Aorta (tissue), 5 donors: ENCODE measurements at regions not wholly inside any gene's neighbourhood (a gene's known extent, or its start where the extent isn't known, plus 50 kb on each side); places are given as distances from the start of the nearest gene placed in this dataset.
A peak's percentile ranks its signal among the peaks of the same experiment; 100 is the strongest.

Experiments used
- ATAC-seq: fragments of 200-7000 bp; cut with Tn5 transposase; one replicate; pipeline ENCODE4 v1.9.1; 2022; ENCODE audit warnings: moderate library complexity; ENCODE audit not compliant: low FRiP score
- DNase-seq, 2 donors: peaks; one replicate each; pipeline ENCODE4 v3.0.0-alpha.2; 2020
- H3K27ac ChIP-seq, 2 donors: one replicate each; pipeline ENCODE4 v1.5.1; 2013; ENCODE audit warnings: low read length in 2 of 2, mild to moderate bottlenecking in 2 of 2, moderate library complexity in 2 of 2, control low read depth in 1 of 2, inconsistent platforms in 1 of 2, low read depth in 1 of 2
- H3K27me3 ChIP-seq, 2 donors: one replicate each; pipeline ENCODE4 v1.6.1; 2013; ENCODE audit warnings: control low read depth in 1 of 2, low read length in 1 of 2, mild to moderate bottlenecking in 1 of 2, moderate library complexity in 1 of 2; ENCODE audit not compliant: insufficient read depth in 2 of 2, control insufficient read depth in 1 of 2
- H3K36me3 ChIP-seq, 2 donors: one replicate each; pipeline ENCODE4 v1.6.1; 2013; ENCODE audit warnings: control low read depth in 1 of 2, low read length in 1 of 2, mild to moderate bottlenecking in 1 of 2; ENCODE audit not compliant: insufficient read depth in 2 of 2, control insufficient read depth in 1 of 2
- H3K4me1 ChIP-seq, 2 donors: one replicate each; pipeline ENCODE4 v1.6.1; 2013; ENCODE audit warnings: low read length in 2 of 2, control low read depth in 1 of 2, mild to moderate bottlenecking in 1 of 2, moderate library complexity in 1 of 2; ENCODE audit not compliant: insufficient read depth in 2 of 2, control insufficient read depth in 1 of 2
- H3K4me3 ChIP-seq, 2 donors: one replicate each; pipeline ENCODE4 v1.5.1; 2013; ENCODE audit warnings: low read length in 2 of 2, control low read depth in 1 of 2, mild to moderate bottlenecking in 1 of 2
- H3K9me3 ChIP-seq: one replicate; pipeline ENCODE4 v1.6.1; 2013; ENCODE audit warnings: mild to moderate bottlenecking, low read length; ENCODE audit not compliant: control insufficient read depth
- WGBS, 2 donors: extraction: QIAGEN DNeasy Blood & Tissue Kit; methylation state at CpG; one replicate each; pipeline ENCODE4 v1.1.7; 2013; 5-methylcytosine and 5-hydroxymethylcytosine counted together
- intact Hi-C, 2 donors: fragments of 100-400 bp; cut with DNase I; formaldehyde crosslinking; loops; one replicate each; pipeline versions ENCODE4 v1.14.2 to v1.15.0; 2022
- donor health status: healthy with polysubstance abuse.
- donor health status: Bipolar disorder and iron deficiency.
- donor health status: DM: no; HTN: no; CAD: no.
- donor health status: DM: no; HTN: no; CAD: no.
- donor health status: DM: yes; HTN: yes; CAD: no.

DNA sequence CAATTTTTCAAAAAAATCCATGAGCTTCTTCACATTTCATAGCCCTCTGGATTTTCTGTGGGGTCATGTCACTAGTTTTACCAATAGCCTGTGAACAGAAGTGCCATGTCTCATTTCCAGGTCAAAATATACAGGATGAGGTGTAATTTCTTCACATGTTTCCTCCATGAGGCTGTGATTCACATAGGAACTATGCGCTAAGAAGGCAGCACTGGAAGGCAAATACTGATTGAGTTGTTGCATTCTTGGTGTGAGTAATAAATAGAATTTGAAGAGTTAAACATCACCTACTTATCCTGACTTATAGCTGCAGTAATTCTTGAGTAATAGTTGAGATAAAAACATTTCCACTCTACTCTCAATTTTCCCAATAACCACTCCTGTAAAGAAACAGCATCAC is 442.3 kb downstream of the HAO1 start:
- WGBS, 2 donors: 85 to 89% methylated on average over 1 of the region's 1 CpG
- Histone ChIP-seq H3K36me3 (no peaks in the 10 kb centered on the region), H3K27ac (no peak overlapping the region), H3K4me3 (no peak overlapping the region), H3K27me3 (no peaks in the 10 kb centered on the region), H3K4me1 (peaks cover 0 to 3% of the 10 kb centered on the region in 2 donors), H3K9me3 (no peaks in the 10 kb centered on the region)
- DNase-seq: no peak
- intact Hi-C loops: no loop called here
- no peak for ATAC-seq

DNA sequence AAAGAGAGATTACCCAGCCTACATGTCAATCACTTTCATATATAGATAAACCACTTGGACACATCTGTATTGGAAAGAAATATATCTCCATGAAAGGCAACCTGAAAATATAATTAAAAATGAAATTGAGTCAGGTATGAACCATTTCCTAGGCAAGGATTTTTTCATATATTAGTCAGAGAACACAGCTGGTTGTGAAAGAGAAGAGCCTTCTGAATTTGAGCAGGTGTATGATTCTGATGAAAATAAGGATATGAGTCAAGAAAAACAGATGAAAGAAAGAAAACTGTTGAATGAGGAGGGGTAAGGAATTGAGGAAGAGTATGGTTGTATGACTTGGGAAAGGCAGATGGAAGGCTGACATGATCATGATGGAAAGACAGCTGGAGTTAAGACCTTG is 441.1 kb downstream of the HAO1 start:
- intact Hi-C loops: no loop called here
- no peaks in the 10 kb centered on the region for H3K27me3 ChIP-seq
- H3K27ac ChIP-seq: no peak overlapping the region
- no peaks in the 10 kb centered on the region for H3K36me3 ChIP-seq
- peaks cover 0 to 3% of the 10 kb centered on the region in 2 donors for H3K4me1 ChIP-seq
- ATAC-seq (no peak), DNase-seq (no peak)
- H3K4me3 ChIP-seq: no peak overlapping the region
- H3K9me3 ChIP-seq: no peaks in the 10 kb centered on the region

DNA sequence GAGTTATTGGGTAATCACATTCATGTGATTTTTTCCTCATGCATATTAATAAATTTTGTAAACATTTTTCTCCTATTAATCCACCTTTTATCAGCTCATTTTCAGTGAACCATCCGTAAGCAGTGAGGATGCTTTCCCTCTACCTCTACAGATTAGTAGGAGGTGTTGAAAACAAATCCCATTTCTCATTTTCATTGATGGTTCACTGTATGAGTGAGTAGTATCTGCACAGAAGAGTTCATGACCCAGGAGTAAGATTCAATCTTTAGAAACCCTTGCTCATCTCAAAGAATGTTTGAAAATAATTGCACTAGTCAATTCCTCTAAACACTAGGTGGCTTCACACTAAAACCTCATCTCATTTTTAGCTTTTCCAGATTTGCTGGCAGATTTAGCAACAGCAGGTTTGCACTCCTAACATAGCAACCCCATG is 440.0 kb downstream of the HAO1 start:
- H3K4me3 ChIP-seq: no peak overlapping the region
- 73 to 77% methylated on average over 1 of the region's 1 CpG for WGBS, 2 donors
- H3K27ac ChIP-seq: no peak overlapping the region
- ATAC-seq (no peak), DNase-seq (no peak)
- peaks cover 0 to 3% of the 10 kb centered on the region in 2 donors for H3K4me1 ChIP-seq
- H3K9me3 ChIP-seq: no peaks in the 10 kb centered on the region
- no peaks in the 10 kb centered on the region for H3K27me3 ChIP-seq
- no peaks in the 10 kb centered on the region for H3K36me3 ChIP-seq
- intact Hi-C loops: no loop called here

DNA sequence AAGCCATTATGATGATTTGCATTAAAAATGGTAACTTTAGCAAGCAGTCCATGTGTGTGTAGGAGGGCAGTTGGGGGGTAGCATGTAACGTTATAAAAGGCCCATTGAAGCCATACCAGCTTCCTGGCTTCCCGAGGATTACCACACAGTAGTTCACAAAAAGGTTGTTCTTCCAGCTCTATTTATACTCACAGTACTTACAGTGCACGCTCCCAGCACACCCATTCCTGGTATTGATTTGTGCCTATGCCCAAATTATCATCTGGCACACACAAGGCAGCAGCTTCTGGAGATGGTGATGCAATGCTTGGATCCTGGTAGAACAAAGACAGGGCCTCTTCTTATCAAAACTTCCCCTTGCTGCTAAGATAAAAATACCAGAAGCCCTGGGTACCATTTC is 436.8 kb downstream of the HAO1 start:
- 8 to 9% methylated on average over 3 of the region's 3 CpGs for WGBS, 2 donors

DNA sequence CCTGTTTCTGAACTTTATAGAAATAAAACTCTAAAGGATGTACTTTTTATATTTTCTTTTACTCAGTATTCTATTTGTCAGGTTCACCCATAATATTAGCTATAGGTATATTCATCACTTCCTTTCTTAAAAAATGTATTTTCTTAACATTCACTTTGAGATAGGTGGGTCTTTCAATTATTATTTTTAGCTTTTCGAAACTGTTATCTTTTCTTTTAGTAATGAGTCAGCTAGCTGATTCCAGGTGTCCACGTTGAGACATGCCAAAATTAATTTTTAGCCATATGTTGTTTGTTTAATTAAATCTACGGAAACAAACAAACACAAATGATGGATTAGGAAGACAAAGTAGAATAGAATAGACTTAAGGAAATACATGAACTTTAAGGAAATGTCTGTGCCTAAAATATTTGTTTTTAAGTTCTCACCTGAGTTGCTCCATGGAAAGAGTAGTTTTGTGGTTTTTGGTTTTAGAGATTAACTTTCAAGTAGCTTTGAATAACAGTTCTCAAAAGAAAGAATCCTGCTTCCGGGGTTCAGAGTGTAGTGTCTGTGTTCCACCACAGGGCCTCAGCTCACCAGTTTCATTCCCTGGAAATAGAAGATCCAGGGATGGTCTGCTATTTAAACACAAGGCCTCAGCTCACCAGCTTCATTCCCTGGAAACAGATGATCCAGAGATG is 435.0 kb downstream of the HAO1 start:
- H3K4me1 ChIP-seq: peaks cover 0 to 3% of the 10 kb centered on the region in 2 donors
- no peak overlapping the region for H3K4me3 ChIP-seq
- ATAC-seq: no peak
- no peak for DNase-seq
- H3K27me3 ChIP-seq: peaks cover 0 to 3% of the 10 kb centered on the region in 2 donors
- H3K27ac ChIP-seq: no peak overlapping the region
- no peaks in the 10 kb centered on the region for H3K9me3 ChIP-seq
- no peaks in the 10 kb centered on the region for H3K36me3 ChIP-seq
- intact Hi-C loops: no loop called here
- WGBS, 2 donors: 63 to 70% methylated on average over 4 of the region's 4 CpGs

More for the DNA sequence above, 436.8 kb downstream of the HAO1 start:
- Histone ChIP-seq H3K9me3 (no peaks in the 10 kb centered on the region), H3K27me3 (no peaks in the 10 kb centered on the region), H3K36me3 (no peaks in the 10 kb centered on the region), H3K4me3 (no peak overlapping the region), H3K27ac (no peak overlapping the region), H3K4me1 (peaks cover 0 to 3% of the 10 kb centered on the region in 2 donors)
- peak; percentile 22 for ATAC-seq
- no peak for DNase-seq
- intact Hi-C loops: no loop called here

DNA sequence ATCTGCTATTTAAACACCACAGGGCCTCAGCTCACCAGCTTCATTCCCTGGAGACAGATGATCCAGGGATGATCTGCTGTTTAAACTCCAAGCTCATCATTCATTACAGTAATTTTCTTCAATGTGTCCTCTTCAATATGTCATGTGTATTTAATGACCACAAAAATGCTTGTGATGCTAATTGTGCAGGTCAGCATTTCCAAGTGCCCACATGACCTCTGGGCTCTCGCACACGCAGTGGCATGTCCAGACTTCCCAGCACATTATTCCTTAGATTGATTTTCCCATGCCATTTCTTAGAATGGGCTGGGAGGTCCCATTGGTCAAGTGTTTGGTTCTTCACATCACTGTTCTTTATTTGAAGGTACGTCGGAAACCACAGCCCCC is 434.4 kb downstream of the HAO1 start:
- WGBS, 2 donors: 87 to 88% methylated on average over 4 of the region's 4 CpGs
- no peak for DNase-seq
- no peak for ATAC-seq
- intact Hi-C loops: no loop called here
- Histone ChIP-seq H3K36me3 (no peaks in the 10 kb centered on the region), H3K4me1 (peaks cover 0 to 3% of the 10 kb centered on the region in 2 donors), H3K27me3 (peaks cover 0 to 3% of the 10 kb centered on the region in 2 donors), H3K9me3 (no peaks in the 10 kb centered on the region), H3K4me3 (no peak overlapping the region), H3K27ac (no peak overlapping the region)

DNA sequence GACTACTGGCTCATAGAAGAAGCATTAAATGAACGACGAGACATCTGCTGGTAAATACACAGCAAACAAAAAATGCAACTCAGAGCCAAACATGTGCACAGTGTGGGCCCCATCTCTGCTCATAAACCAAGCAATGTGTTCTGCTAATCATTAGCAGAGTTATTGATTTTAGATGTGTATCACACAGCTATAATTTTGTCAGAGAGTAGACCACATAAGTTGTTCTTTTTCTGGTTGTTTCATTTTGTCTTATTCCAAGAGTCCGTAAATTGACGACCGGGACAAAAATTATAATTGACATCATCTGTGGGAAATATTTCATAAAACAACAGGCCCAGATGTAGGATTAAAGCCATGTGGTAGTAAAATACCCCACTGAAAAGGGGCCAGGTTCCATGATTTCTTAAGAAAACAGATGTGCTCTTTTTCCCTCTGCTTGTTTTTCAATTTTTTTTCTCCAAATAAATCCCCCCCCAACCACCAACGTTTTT is 423.6 kb downstream of the HAO1 start:
- Histone ChIP-seq H3K9me3 (peaks cover under 1% of the 10 kb centered on the region), H3K4me1 (no peaks in the 10 kb centered on the region), H3K4me3 (no peak overlapping the region), H3K36me3 (no peaks in the 10 kb centered on the region), H3K27ac (no peak overlapping the region), H3K27me3 (no peaks in the 10 kb centered on the region)
- intact Hi-C loops: no loop called here
- 24 to 39% methylated on average over 6 of the region's 6 CpGs for WGBS, 2 donors
- no peak for ATAC-seq
- no peak for DNase-seq

DNA sequence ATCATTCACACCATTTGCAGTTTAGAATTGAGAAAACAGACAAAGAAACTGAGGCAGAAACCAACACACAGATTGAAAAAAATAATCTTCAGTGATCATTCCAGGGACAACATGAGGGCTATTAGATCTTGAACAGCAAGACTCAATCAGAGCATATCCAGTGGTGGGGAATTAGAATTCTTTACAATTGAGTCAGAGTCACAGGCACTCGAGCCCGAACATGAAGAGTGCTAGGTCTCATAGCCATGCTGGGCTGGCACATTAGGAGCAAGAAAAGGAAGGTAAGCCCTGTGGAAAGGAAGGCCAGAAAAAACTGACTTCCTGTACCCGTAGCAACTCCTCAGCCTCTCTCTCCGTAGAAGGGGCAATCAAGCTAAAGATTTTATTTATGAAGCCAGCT is 419.9 kb downstream of the HAO1 start:
- H3K4me1 ChIP-seq: no peaks in the 10 kb centered on the region
- H3K9me3 ChIP-seq: peaks cover 1% of the 10 kb centered on the region
- WGBS, 2 donors: 72 to 74% methylated on average over 4 of the region's 4 CpGs
- no peaks in the 10 kb centered on the region for H3K27me3 ChIP-seq
- ATAC-seq (no peak), DNase-seq (no peak)
- no peaks in the 10 kb centered on the region for H3K36me3 ChIP-seq
- H3K27ac ChIP-seq: no peak overlapping the region
- intact Hi-C loops: no loop called here
- H3K4me3 ChIP-seq: no peak overlapping the region

DNA sequence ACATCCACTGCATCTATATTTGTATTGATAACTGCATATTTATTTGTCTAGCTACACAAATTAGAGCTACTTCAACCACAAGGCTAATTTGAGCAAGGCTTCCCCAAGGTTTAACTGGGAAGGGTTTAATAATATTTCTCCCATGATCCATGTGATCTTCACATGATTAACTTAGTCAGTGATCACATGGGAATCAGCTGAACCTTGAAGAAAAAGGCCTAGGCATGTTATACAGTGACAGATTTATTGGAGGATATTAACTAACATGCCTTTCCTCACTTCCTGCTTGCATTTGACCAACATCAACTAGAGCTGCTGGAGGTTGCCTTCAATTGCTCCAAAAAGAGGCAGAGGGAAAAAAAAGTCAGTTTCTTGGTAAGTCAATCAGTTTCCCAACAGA is 417.0 kb downstream of the HAO1 start:
- H3K27ac ChIP-seq: no peak overlapping the region
- H3K36me3 ChIP-seq: no peaks in the 10 kb centered on the region
- no peak for DNase-seq
- no peaks in the 10 kb centered on the region for H3K27me3 ChIP-seq
- intact Hi-C loops: no loop called here
- H3K4me1 ChIP-seq: no peaks in the 10 kb centered on the region
- peaks cover 3% of the 10 kb centered on the region for H3K9me3 ChIP-seq
- no peak overlapping the region for H3K4me3 ChIP-seq
- ATAC-seq: no peak
